NCI-H226 (cell line): ENCODE measurements at regions not wholly inside any gene's neighbourhood (a gene's known extent, or its start where the extent isn't known, plus 50 kb on each side); places are given as distances from the start of the nearest gene placed in this dataset.

Source experiments
- DNase-seq: peaks from one replicate; pipeline ENCODE4 v3.0.0-alpha.2; 2015

DNA sequence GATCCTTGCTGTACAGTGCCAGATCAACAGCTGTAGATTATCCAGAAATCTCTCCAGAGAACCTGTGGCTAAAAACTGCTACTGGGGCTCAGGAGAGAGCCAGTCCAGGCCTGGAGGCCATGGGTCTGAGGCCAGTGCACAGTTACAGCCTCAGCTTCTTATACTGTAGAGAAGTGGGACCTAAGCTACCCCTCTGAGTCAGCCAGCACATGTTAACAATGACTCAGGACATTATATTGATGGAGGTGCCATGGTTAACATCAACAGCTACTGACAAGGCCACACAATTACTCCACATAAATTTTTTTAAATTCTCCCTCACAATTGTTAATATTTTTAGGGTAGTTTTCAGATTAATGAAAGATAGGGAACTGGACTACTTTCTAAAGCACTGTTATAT lies 138.5 kb downstream of the RBM26 start:
- DNase-seq = no peak

DNA sequence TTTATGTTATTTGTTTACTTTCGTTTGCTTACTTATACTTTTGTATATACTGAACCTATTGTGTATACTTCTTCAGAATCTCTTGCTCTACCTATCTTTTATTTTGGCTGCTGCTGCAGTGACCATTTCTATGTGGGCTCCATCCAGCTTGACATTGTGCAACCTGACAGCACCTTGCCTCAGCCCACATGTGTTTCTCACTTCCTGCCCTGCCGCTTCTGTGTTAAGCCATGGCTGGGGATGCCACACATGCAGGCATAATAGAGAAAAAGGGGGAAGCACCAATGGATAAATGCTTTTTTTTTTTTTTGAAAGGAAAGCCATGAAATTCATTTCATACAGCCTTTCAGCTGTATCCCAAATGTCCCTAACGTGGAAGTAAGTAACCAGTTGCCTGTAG lies 147.6 kb downstream of the RBM26 start:
- no peak for DNase-seq

DNA sequence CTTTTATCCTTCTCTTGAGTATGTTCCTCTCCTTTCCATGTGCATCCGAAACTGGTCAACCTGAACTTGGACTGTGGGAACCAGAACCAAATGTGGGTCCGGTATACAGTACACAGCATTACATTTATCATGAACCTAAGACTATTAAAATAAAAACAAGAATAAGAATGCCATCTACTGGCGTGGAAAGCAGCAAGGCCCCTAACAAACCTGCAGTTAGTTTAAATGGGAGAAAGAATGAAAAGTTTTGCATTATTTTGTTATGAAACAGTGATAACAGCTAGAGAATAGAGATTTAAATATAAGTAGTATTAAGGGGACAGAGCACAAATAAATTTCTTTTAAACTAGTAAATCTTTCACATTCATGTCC lies 159.5 kb downstream of the RBM26 start:
- DNase-seq = no peak

DNA sequence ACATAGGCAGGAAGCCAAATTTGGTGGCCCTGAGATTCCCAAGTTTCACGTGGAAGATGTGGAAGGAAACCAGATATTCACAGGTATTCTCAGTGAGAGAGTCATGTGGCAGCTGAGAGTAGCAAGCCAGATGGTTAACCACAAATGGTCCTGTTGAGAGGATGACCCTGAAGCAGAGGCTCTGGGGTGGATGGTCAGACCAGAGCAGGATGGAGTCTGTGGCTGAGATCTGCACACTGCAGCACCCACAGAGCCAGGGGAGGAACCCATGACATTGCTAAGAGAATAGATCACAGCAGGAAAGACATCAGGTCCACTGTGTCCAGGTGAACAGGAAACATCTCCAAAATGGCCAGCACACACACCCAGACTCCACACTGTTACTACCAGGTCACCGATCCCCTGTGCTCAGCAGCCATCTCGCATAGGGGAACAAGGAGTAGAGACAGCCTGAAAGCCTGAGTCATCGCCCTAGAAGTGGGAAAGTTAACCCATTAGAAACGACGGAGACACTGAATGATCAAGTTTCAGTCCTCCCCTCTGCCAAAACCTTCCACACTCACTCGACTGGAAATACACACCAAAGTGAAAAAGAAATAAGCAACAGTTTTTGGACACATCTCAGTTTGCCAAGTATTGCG lies 160.0 kb downstream of the RBM26 start:
- DNase-seq = no peak

DNA sequence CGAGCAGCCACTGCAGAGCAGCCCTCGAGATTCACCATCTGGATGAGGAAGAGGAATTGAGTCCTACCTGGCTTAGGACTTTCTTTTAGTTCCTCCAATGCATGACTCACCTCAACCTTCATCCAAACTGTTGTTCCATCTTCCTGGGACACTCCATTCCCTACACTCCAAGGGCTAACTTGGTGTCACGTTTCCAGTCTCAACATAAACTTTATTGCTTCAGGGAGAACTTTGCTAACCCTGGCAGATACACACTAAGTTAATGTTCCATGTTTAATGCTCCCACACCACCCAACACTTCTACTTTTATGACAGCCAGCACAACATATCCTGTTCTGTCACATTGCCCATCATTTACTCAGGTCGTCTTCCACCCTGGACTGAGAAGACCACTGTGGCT lies 164.4 kb downstream of the RBM26 start:
- no peak for DNase-seq

DNA sequence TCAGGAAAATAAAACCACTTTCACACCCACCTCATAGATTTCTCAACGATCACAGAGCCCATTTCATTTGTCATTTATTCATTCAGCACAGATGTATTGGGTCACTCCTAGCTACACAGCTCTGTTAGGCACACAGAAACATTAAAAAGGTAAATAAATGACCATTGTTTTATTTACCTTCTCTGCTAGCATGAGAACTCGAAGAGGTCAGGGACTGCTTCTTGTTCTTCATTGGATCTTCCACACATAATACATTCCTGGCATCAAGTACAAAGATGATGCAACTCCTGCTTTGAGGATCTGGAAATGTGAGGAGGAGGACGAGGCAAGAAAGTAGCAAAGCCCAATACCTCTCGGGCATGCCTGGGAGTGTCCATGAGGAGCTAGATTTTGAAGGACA lies 168.1 kb downstream of the RBM26 start:
- DNase-seq = no peak

DNA sequence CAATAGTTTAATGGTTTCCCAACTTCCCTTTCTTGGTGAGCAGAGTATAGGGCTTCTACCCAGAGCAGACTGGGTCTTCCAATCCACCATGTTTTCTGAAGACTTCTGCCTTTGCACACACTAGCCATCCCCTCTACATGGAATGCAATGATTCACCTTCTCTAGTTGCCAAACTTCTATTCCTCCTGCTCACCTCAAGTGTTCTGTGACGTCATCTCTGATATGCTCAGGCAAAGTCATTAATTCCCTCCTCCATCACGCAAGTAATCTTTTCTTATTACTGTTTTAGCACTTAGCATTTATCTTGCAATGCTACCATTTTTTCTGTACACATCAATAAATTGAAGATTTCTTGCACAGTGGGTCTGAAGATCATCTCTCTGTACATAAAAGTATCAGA lies 174.2 kb downstream of the RBM26 start:
- DNase-seq = no peak

DNA sequence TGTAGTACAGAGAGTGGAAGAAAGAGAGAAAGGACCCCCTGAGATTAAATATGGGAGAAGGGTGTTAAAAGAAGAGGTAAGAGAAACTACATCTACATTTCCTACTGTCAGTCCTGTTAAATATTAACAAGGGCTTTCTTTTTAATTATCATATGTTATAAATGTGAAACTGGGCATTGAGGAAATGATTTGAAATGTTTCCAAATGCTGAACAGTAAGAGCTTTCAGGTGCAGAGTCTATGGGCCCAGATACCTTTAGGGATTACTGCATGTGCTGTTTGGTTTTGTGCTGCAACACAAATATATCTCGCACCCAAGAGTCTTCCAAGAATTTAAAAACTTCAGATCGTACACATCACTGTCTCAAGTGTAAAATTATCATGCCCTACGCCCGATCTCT lies 176.3 kb downstream of the RBM26 start:
- DNase-seq = no peak

DNA sequence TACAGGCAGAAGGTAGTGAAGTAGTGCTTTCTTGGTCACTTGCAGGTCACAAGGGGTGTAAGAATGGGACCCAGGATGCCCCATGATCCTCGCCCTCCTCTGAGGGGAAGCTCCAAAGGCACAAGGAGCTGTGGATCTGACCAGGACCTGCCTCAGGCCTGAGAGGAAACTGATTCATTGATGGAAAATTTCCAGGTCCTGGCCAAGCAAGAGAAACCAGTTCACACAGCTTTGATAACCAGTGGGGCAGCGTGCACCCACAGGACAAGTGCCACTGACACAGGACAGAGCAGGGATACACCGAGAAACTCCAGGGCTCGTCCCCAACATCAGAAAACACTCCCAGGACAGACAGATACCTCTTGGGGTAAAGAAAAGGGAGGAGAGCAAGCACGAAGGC lies 177.1 kb downstream of the RBM26 start:
- peak; percentile 12 for DNase-seq

DNA sequence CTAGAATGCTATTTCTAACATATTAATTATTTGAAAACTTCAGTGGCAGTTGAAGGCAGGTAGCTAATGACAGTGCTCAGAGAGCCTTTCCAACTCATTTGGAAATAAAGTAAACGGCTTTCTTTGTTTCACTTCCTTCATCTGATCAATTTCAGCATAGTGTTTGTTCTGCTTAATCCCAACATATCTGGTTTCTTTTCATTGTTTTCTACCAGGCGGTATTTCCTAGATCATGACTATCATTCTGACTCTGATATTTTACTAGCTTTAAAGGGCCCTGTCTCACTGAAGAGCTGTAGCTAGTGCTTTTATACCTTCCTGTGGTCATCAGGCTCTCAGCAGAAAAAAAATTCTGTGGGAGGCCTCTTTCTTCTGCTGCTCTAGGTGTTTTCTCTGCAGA lies 178.6 kb downstream of the RBM26 start:
- no peak for DNase-seq

DNA sequence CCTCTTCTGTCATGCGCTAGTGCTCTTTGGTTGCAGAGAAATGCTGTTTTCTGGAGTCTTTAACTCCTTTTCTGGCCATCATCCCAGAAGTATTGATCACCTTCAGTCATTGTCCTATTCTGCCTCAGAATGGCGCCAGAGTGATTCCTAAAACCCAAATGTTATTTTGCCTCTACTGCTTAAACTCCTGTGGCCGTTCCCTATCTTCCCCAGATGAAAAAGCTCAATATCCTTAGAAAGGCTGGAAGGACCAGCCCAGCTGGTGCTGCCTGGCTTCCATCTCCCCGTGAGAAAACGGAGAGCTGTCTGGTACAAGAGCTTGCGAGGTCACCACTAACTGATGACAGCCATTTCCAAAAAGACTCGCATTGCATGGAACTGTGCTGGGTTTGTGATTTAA lies 179.1 kb downstream of the RBM26 start:
- DNase-seq = no peak

DNA sequence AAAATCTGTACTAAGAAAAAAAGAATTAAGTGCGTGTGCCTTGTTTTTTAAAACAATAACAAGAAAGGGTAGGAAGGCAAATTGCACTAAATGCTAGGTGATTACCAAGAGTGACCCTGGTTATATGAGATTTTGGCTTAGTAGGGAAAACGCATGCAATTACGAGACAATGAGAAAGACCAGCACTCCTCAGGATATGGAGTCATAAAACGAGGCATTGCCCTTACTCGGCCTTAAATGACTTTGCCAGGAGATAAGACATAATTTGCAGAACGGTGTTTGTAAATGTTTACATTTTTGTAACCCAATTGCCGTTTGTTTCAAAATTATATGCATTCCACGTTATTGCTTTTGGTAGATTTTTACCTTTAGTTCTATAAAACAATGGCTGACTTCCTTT lies 179.8 kb downstream of the RBM26 start:
- no peak for DNase-seq

DNA sequence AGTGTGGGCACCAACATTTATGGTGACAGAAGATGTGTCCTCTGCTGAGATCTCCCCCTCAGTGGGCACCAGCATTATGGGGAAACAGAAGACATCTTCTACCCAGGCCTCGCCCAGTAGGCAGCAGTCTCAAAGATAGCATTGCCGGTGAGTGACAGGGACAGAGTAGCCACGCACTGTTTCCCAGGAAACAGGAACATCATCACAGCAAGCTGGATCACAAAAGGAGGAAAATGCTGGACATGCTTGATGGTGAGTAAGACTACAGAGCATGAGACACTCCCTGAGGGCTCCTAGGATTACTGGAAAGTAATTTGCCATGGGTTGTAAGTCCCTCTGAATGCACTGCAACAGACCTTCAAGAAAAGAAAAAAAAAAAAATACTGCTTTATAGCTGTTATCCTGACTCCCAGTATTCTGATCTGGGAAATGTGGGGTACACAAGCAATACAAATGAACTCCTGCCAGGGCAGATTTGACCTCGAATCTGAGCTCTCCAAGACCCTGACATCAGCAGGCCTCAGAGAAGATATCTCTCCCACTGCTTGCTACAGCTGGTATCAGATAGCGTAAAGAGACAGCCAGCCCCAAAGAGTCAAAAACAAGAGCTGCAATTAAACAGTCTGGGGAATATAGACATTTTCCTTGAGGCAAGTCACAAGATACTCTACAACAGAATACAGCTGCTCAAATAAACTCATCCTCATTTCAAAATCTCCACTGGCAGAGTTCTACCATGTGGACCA lies 180.4 kb downstream of the RBM26 start:
- peak; percentile 46 for DNase-seq

DNA sequence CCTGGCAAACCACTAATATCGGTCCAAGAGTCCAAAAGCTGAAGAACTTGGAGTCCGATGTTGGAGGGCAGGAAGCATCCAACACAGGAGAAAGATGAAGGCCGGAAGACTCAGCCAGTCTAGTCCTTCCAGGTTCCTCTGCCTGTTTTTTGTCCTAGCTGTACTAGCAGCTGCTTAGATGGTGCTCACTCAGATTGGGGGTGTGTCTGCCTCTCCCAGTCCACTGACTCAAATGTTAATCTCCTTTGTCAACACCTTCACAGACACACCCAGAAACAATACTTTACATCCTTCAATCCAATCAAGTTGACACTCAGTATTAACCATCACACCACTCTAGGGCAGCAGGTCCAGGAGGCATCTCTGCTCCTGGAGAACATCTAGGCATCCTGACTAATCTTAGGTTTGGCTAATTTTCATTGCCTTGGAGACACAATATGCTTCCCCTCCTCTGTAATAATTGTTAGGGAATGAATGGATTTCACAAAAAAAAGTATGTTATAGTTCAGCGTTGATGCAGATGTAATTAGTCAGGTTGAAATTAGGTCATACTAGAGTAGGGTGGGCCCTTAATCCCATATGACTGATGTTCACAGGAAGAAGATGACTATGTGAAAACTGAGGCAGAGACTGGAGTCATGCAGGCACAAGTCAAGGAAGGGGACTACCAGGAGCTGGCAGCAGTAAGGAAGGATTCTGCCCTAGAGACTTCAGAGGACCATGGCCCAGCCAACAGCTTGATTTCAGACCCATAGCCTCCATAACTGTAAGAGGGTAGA lies 183.4 kb downstream of the RBM26 start:
- no peak for DNase-seq

DNA sequence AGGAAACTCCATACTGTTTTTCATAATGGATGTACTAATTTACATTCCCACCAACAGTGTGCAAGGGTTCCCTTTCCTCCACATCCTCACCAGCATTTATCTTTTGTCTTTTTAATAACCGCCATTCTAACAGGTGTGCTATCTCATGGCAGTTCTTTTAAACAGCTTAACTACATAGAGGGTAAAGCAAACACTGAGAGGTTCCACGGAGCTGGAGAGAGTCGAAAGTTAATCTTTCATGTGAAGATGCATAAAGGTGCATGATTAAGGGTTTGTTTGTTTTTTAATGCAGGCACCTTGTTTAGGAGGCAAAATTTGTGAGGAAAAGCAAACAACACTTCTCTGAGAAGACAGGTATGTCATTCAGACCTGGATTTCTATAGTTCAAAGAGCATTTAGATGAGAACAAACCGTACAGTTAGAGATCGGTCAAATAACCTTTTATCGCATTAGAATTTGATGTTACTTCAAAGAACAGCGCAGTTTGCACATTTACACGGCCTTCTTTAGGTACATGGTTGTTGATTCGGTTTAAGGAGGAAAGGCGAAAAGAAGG lies 193.9 kb downstream of the RBM26 start:
- DNase-seq = no peak

DNA sequence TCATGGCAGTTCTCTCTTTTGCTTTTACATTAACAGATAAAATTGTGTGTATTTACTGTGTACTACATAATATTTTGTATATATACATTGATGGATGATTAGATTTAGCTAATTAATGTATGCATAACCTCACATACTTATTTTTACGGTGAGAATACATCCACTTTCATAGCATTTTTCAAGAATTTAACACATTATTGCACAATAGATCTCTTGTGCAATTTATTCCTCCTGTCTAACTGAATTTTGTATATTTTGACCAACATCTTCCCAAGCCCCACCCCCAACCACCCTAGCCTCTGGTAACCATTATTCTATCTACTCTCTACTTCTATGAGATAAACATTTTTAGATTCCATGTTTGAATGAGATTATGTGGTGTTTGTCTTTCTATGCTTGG lies 194.7 kb downstream of the RBM26 start:
- no peak for DNase-seq

DNA sequence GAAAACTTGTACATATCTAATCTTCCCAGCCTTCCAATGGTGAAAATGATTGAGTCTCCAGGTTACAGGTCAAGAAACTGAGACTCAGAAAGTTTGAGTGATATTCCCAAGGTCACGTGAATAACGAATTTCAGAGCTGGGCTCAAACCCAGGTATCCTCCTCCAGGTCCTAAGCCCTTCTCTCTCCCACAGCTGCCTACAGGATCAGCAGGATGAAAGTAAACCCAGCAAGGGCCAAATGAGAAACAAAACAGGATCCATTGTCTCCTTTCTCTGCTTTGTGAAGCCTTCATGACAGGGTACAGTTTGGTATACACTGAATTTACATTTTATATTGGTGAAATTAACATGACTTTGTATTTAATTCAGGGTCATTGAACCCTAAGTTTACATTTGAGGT lies 208.1 kb downstream of the RBM26 start:
- DNase-seq = no peak

DNA sequence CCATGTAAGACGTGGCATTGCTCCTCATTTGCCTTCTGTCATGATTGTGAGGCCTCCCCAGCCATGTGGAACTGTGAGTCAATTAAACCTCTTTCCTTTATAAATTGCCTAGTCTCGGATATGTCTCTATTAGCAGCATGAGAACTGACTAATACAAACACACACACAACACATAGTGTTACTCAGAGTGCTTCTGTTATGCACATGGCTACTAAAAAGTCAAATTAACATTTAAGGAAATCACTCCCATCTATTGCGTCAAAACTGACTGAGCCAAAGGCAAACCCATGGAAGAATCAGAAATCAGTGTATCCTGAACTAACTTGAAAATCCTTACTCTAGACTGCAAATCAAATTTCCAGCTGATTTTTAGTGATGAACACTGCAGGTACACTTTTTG lies 209.2 kb downstream of the RBM26 start:
- no peak for DNase-seq

DNA sequence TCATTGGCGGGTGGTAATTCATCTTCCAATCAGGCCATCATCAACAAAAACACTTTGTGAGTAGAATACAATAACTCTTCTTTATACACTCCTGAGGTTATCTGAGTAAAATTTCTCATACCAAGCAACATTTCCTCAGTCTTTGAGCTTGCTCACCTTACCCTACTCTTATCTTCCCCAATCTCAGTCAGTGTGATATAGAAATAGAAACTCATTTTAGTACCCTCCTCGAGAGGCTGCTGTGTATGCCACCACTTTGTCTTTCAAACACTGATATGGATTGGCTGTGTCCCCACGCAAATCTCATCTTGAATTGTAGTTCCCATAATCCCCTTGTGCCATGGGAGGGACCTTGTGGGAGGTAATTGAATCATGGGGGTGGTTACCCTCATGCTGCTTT lies 209.7 kb downstream of the RBM26 start:
- DNase-seq = no peak

DNA sequence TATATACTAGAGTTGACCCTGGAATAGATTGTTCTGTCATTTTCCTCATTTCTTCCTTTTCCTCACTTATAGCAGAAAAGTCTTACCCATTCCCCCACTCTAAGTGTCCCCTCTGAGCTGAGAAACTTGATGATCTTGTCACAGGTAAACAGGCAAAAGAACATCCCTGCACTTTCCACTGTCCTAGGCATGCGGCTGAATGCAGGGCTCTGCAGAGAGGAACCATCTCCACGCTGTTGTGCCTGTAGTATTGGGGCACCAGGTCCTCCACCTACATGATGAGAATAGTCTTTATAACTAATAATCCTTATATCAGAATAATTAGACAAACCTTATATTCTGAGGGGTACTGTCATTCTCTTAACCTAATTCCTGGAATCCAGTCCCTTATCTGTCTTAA lies 211.3 kb downstream of the RBM26 start:
- no peak for DNase-seq

DNA sequence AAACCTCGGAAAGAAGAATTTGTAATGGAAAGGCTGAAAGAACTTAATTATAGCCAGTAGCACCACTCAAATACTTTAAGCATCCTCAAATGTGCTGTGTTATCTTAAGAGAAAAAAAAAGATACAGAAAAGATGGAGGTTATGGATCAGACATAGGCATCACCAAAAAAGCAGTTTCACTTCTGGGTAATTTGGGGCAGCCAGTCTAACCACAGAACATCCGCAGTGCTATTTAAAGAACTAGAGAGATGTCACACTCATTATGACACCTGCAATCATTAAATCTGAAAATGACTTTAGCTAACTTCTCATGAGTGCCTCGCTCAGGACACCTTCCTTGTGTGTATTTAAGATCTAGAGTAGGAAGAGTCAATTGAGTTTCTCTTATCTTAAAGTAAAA lies 211.8 kb downstream of the RBM26 start:
- no peak for DNase-seq

DNA sequence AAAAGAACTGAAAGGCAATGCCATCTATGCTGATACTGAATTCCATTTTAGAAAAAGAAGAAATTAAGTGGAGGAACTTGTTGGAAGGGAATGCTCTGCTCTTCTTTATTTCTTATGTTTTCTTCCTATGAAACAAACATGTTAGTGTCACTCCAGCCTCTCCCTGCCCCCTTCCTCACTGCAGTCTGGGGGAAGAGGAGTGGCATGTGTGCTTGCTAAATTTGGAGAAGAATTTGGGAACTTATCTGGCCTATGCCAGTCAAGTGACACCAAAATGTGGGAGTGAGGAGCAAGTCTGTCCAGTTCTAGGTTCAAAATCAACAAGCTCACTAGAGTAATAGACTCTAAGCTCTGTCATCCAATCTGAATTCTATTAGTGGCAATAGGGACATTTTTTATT lies 214.6 kb downstream of the RBM26 start:
- DNase-seq = no peak

DNA sequence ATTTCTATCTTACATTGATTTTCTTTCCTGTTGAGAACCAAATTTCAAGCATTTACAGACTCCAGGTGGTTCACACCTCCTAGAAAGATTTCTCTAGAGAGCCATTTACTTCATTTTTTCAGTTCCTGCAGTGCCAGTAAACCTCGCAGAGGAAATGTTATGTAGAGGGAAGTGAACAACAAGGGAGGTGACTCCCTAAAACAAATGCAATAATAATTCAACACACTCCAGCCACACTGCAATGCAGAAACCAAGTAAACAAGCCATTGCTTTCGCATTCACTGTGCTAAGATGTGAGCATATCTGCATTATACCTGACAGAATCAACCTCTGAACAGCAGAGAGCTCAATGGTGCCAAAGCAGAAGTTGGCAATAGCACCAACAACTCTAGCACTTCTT lies 215.1 kb downstream of the RBM26 start:
- no peak for DNase-seq
